ENCODE measurements at regions not wholly inside any gene's neighbourhood (a gene's known extent, or its start where the extent isn't known, plus 50 kb on each side); places are given as distances from the start of the nearest gene placed in this dataset.

DNA sequence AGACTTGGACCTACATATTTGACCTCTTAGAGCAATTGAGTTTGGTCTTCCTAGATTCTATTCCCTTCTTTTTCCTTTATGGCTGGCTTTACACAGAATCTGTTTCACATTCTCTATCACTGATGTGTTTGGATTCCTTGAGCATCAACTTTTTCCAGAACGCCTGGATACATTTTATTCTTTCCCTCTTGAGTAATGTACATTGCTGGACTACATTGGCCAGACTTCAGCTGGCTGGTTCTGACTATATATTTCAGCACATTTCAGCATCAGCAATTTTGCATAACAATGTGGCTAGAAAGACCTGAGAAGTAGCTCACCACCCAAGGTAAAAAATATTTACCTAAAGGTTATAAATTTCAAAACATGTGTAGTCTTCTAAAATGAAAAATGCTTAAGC is 2198.2 kb upstream of the RAG2 start:
- TF ChIP-seq POLR2A (IDR thresholded peaks at IDR 0.05; ENCODE audit: low read length) = no peak
- no peak for TF ChIP-seq GATA1 (IDR thresholded peaks at IDR 0.05; ENCODE audit: low read depth, low read length)
